CD4-positive, alpha-beta T cell (primary cell): ENCODE measurements at regions not wholly inside any gene's neighbourhood (a gene's known extent, or its start where the extent isn't known, plus 50 kb on each side); places are given as distances from the start of the nearest gene placed in this dataset.
A peak's percentile ranks its signal among the peaks of the same experiment; 100 is the strongest.

Experiments
- ATAC-seq: fragments of 200-7000 bp; cut with Tn5 transposase; one replicate; pipeline ENCODE4 v1.10.0; 2022; ENCODE audit warnings: mild to moderate bottlenecking; ENCODE audit not compliant: poor library complexity
- CTCF ChIA-PET: fragments of 350-600 bp; sonication (Branson Sonifier 250); formaldehyde crosslinking; loops from one replicate; lab custom pipeline; 2021; ENCODE audit warnings: antibody characterized with exemption, inconsistent platforms; lab: Charles Lee
- POLR2A ChIA-PET: fragments of 350-600 bp; sonication (Branson Sonifier 250); formaldehyde crosslinking; loops from one replicate; lab custom pipeline; 2021; ENCODE audit warnings: antibody characterized with exemption, inconsistent platforms; lab: Charles Lee
- DNase-seq, 14 experiments: peaks; one replicate each; pipeline ENCODE4 v3.0.0-alpha.2; 2013 to 2020; ENCODE audit warnings: mixed read lengths in 2 of 14
- H3K27ac ChIP-seq, 2 donors: one replicate each; pipeline versions ENCODE4 v1.5.1 to v1.7.0; 2013; ENCODE audit warnings: low read length in 2 of 2, low read depth in 1 of 2, mild to moderate bottlenecking in 1 of 2
- H3K27me3 ChIP-seq, 2 experiments: 1 replicate in 1 of 2; 2 replicates in 1 of 2; pipeline versions ENCODE4 v1.6.1 to v1.7.0; 2013; ENCODE audit warnings: low read length in 2 of 2, control low read depth in 1 of 2, mild to moderate bottlenecking in 1 of 2, moderate library complexity in 1 of 2; ENCODE audit not compliant: insufficient read depth in 2 of 2, control insufficient read depth in 1 of 2
- H3K36me3 ChIP-seq: one replicate; pipeline ENCODE4 v1.6.1; 2013; ENCODE audit warnings: low read length, control low read depth; ENCODE audit not compliant: insufficient read depth
- H3K4me1 ChIP-seq: one replicate; pipeline ENCODE4 v1.6.1; 2013; ENCODE audit warnings: low read length, control low read depth; ENCODE audit not compliant: insufficient read depth
- H3K4me3 ChIP-seq: one replicate; pipeline ENCODE4 v1.5.1; 2013; ENCODE audit warnings: mild to moderate bottlenecking, low read length, moderate library complexity
- H3K9me3 ChIP-seq, 2 experiments: 1 replicate in 1 of 2; 2 replicates in 1 of 2; pipeline versions ENCODE4 v1.6.1 to v1.7.0; 2013; ENCODE audit warnings: low read length in 2 of 2, mild to moderate bottlenecking in 2 of 2, control low read depth in 1 of 2, moderate library complexity in 1 of 2; ENCODE audit not compliant: control insufficient read depth in 1 of 2, insufficient read depth in 1 of 2
- H3K27ac Mint-ChIP-seq: one replicate; pipeline ENCODE4 v1.8.0; 2020; ENCODE audit warnings: mixed read lengths
- H3K27me3 Mint-ChIP-seq: one replicate; pipeline ENCODE4 v1.8.0; 2021; ENCODE audit warnings: mixed read lengths
- H3K36me3 Mint-ChIP-seq: one replicate; pipeline ENCODE4 v1.8.0; 2021; ENCODE audit warnings: low read depth, mixed read lengths
- H3K4me1 Mint-ChIP-seq: one replicate; pipeline ENCODE4 v1.8.0; 2021; ENCODE audit warnings: low read depth, mixed read lengths
- H3K4me3 Mint-ChIP-seq: one replicate; pipeline ENCODE4 v1.8.0; 2020; ENCODE audit warnings: mild to moderate bottlenecking, mixed read lengths
- H3K9me3 Mint-ChIP-seq: one replicate; pipeline ENCODE4 v1.8.0; 2020; ENCODE audit warnings: mixed read lengths
- CTCF ChIP-seq: fragments of 200-600 bp; IDR thresholded peaks from one replicate; pipeline ENCODE4 v1.8.0; 2022; ENCODE audit warnings: antibody characterized with exemption, mild to moderate bottlenecking
- intact Hi-C, 2 experiments: fragments of 100-400 bp; cut with DNase I in 1 of 2; cut with micrococcal nuclease in 1 of 2; formaldehyde crosslinking; loops; one replicate each; pipeline versions ENCODE4 v1.15.1 to v1.9.0; 2023 to 2025; cut with DNase I, micrococcal nuclease

- Histone ChIP-seq H3K36me3 (no peaks in the 10 kb centered on the region), H3K4me3 (no peak overlapping the region), H3K27ac (no peak overlapping the region), H3K4me1 (peaks cover 3% of the 10 kb centered on the region), H3K9me3 (no peaks in the 10 kb centered on the region), H3K27me3 (no peaks in the 10 kb centered on the region)
- ChIA-PET CTCF (no interaction called here), POLR2A (no interaction called here)
- no peak overlapping the region for H3K4me3 Mint-ChIP-seq
- DNase-seq: no peak
- no peaks in the 10 kb centered on the region for H3K4me1 Mint-ChIP-seq
- no peaks in the 10 kb centered on the region for H3K36me3 Mint-ChIP-seq
- intact Hi-C loops: no loop called here
- ATAC-seq: no peak
- peaks cover 10% of the 10 kb centered on the region for H3K27me3 Mint-ChIP-seq
- no peak overlapping the region for H3K27ac Mint-ChIP-seq
- no peak for TF ChIP-seq CTCF
- H3K9me3 Mint-ChIP-seq: no peaks in the 10 kb centered on the region
These were observed 144.0 kb upstream of the NRIP1 start for GRCh38 chr21:15208786-15209185.

- H3K9me3 ChIP-seq: no peaks in the 10 kb centered on the region
These were observed 144.4 kb upstream of the NRIP1 start for GRCh38 chr21:15209224-15209623.

GRCh38 chr21:15210235-15210678 lies 145.5 kb upstream of the NRIP1 start:
- H3K36me3 ChIP-seq: no peaks in the 10 kb centered on the region
- ChIA-PET POLR2A (no interaction called here), CTCF (no interaction called here)
- DNase-seq: peak in 2 of 14 experiments; percentile 30 to 45
- no peaks in the 10 kb centered on the region for H3K4me1 Mint-ChIP-seq
- no peak overlapping the region for H3K27ac Mint-ChIP-seq
- peaks cover under 1% of the 10 kb centered on the region for H3K27me3 Mint-ChIP-seq
- H3K4me3 Mint-ChIP-seq: no peak overlapping the region
- TF ChIP-seq CTCF: no peak
- H3K27ac ChIP-seq: no peak overlapping the region
- intact Hi-C loops: no loop called here
- H3K9me3 ChIP-seq: no peaks in the 10 kb centered on the region
- no peak overlapping the region for H3K4me3 ChIP-seq
- ATAC-seq: no peak
- H3K4me1 ChIP-seq: peaks cover 3% of the 10 kb centered on the region
- H3K36me3 Mint-ChIP-seq: no peaks in the 10 kb centered on the region
- H3K9me3 Mint-ChIP-seq: no peaks in the 10 kb centered on the region
- H3K27me3 ChIP-seq: no peaks in the 10 kb centered on the region

More at GRCh38 chr21:15209224-15209623, 144.4 kb upstream of the NRIP1 start:
- intact Hi-C loops: no loop called here
- POLR2A ChIA-PET: no interaction called here
- H3K27ac ChIP-seq: no peak overlapping the region
- H3K27me3 Mint-ChIP-seq: peaks cover 10% of the 10 kb centered on the region
- no peaks in the 10 kb centered on the region for H3K9me3 Mint-ChIP-seq
- TF ChIP-seq CTCF: no peak
- no peak overlapping the region for H3K4me3 ChIP-seq
- H3K27me3 ChIP-seq: no peaks in the 10 kb centered on the region
- peaks cover 3% of the 10 kb centered on the region for H3K4me1 ChIP-seq
- ATAC-seq (no peak), DNase-seq (no peak)
- no peak overlapping the region for H3K4me3 Mint-ChIP-seq
- H3K36me3 Mint-ChIP-seq: no peaks in the 10 kb centered on the region
- CTCF ChIA-PET: no interaction called here
- H3K27ac Mint-ChIP-seq: no peak overlapping the region
- H3K36me3 ChIP-seq: no peaks in the 10 kb centered on the region
- H3K4me1 Mint-ChIP-seq: no peaks in the 10 kb centered on the region
